Skeletal muscle tissue (tissue), 3 donors: ENCODE measurements at regions not wholly inside any gene's neighbourhood (a gene's known extent, or its start where the extent isn't known, plus 50 kb on each side); places are given as distances from the start of the nearest gene placed in this dataset.

Experiments
- H3K27ac ChIP-seq: one replicate; pipeline ENCODE4 v1.7.0; 2013; ENCODE audit warnings: mild to moderate bottlenecking, low read depth, low read length, inconsistent platforms
- H3K27me3 ChIP-seq, 3 donors: one replicate each; pipeline ENCODE4 v1.7.0; 2013; ENCODE audit warnings: low read length in 3 of 3; ENCODE audit not compliant: control insufficient read depth in 3 of 3, insufficient read depth in 3 of 3
- H3K36me3 ChIP-seq, 3 donors: one replicate each; pipeline ENCODE4 v1.7.0; 2013; ENCODE audit warnings: low read length in 3 of 3; ENCODE audit not compliant: control insufficient read depth in 3 of 3, insufficient read depth in 3 of 3
- H3K4me1 ChIP-seq, 3 donors: one replicate each; pipeline ENCODE4 v1.7.0; 2013; ENCODE audit warnings: low read length in 3 of 3, mild to moderate bottlenecking in 3 of 3; ENCODE audit not compliant: control insufficient read depth in 3 of 3, insufficient read depth in 3 of 3
- H3K4me3 ChIP-seq, 3 donors: one replicate each; pipeline ENCODE4 v1.7.0; 2013; ENCODE audit warnings: low read length in 3 of 3
- H3K9ac ChIP-seq, 3 donors: one replicate each; pipeline ENCODE4 v1.7.0; 2013; ENCODE audit warnings: low read length in 3 of 3, mild to moderate bottlenecking in 3 of 3, moderate library complexity in 2 of 3, low read depth in 1 of 3
- H3K9me3 ChIP-seq, 3 donors: one replicate each; pipeline ENCODE4 v1.7.0; 2013; ENCODE audit warnings: low read length in 3 of 3; ENCODE audit not compliant: control insufficient read depth in 3 of 3
- donor health status: Osteomylitis.

DNA sequence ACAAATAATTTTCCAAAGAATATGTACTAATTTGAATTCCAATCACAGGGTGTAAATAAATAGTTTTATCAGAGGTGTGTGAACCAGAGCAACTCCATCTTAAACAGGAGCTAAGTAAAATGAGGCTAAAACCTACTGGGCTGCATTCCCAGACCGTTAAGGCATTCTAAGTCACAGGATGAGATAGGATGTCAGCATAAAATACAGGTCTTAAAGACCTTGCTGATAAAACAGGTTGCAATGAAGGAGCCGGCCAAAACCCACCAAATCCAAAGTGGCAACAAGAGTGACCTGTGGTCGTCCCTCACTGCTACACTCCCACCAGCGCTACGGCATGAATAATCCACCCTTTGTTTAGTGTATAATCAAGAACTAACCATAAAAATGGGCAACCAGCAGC lies 291.7 kb upstream of the SEMA3D start:
- no peaks in the 10 kb centered on the region for H3K36me3 ChIP-seq
- H3K27me3 ChIP-seq, result no peaks in the 10 kb centered on the region
- no peaks in the 10 kb centered on the region for H3K4me1 ChIP-seq
- H3K4me3 ChIP-seq, result no peak overlapping the region
- H3K9ac ChIP-seq, result no peak overlapping the region
- no peak overlapping the region for H3K27ac ChIP-seq
- H3K9me3 ChIP-seq, result no peaks in the 10 kb centered on the region

DNA sequence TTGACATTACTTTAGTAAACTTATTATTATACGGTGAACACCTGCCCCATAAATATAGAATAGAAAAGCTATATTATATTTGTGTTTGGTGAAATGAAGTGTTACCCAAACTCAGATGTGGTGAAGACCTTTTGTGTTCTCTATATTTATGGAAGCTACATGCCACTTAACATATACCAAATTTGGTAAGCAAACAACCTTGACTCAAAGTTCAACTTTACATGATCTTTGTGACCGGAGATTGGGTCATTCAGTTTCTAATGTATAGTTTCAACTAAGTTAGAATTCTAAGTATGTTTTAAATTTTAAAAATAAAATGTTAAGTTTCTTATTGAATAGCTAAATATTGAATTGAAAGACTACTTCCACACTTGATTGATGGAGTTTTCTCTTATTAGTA lies 288.6 kb upstream of the SEMA3D start:
- Histone ChIP-seq H3K9ac (no peak overlapping the region), H3K4me3 (no peak overlapping the region), H3K36me3 (no peaks in the 10 kb centered on the region), H3K27me3 (no peaks in the 10 kb centered on the region), H3K9me3 (no peaks in the 10 kb centered on the region), H3K27ac (no peak overlapping the region), H3K4me1 (no peaks in the 10 kb centered on the region)

DNA sequence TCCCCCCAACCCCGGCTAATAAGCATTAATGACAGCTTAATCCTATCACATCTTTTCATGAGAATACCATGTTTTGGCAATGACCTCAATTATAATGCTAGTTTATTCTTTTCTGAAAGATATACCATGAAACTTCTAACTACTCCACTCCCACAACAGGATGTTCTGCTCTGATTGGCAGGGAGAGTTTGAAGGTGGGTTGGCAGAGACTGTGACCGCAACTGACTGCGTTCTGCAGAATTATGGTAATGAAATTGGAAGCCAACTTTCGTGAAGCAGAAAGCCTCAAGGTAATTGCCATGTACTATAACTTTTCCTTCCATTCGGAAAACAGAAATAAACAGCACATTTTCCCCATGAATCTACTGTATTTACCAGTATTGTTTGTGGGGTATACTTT lies 288.2 kb upstream of the SEMA3D start:
- no peaks in the 10 kb centered on the region for H3K4me1 ChIP-seq

DNA sequence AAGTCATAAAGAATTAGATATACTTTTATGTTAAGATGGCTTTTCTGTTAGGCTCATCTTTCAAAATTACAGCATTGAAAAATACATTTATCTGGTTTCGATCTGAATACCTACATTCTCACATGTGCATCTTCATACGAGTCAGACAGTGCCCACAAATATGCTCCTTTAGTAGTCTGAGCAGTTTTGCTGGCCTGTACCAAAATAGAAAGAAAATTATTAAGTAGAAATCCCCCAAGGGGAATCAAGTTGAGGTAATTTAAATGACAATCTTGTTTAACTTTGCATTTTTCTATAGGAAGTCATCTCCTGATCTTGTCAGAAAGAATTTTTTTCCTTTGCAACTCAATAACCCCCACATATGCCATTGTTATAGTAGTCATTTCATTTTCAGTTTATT lies 287.4 kb upstream of the SEMA3D start:
- no peak overlapping the region for H3K27ac ChIP-seq
- no peaks in the 10 kb centered on the region for H3K4me1 ChIP-seq
- H3K9me3 ChIP-seq, result no peaks in the 10 kb centered on the region
- no peaks in the 10 kb centered on the region for H3K36me3 ChIP-seq
- no peak overlapping the region for H3K9ac ChIP-seq
- H3K27me3 ChIP-seq, result no peaks in the 10 kb centered on the region
- no peak overlapping the region for H3K4me3 ChIP-seq

More for the DNA sequence above, 288.2 kb upstream of the SEMA3D start:
- Histone ChIP-seq H3K36me3 (no peaks in the 10 kb centered on the region), H3K4me3 (no peak overlapping the region), H3K27ac (no peak overlapping the region), H3K9me3 (no peaks in the 10 kb centered on the region), H3K9ac (no peak overlapping the region), H3K27me3 (no peaks in the 10 kb centered on the region)

DNA sequence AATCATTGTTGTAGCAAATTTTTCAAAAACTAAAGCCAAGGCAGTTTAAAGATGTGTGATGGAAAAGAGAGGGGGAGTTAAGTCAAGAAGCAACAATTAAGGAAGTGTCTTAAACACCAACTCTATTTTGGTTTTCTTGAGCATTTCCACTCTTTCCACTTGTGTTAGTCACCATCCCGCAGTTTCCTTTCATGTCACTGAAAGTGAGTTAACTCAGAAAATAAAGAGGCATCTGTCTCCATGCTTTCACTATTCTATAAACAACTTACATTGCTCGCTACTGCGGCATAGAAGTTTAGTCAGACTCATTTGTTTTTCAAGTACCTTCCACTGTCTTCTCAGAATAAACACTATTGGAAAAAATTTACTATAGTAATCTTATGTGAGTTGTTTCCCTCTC lies 284.9 kb upstream of the SEMA3D start:
- Histone ChIP-seq H3K4me1 (no peaks in the 10 kb centered on the region), H3K36me3 (no peaks in the 10 kb centered on the region), H3K4me3 (no peak overlapping the region), H3K27ac (no peak overlapping the region), H3K9ac (no peak overlapping the region), H3K9me3 (no peaks in the 10 kb centered on the region), H3K27me3 (no peaks in the 10 kb centered on the region)

DNA sequence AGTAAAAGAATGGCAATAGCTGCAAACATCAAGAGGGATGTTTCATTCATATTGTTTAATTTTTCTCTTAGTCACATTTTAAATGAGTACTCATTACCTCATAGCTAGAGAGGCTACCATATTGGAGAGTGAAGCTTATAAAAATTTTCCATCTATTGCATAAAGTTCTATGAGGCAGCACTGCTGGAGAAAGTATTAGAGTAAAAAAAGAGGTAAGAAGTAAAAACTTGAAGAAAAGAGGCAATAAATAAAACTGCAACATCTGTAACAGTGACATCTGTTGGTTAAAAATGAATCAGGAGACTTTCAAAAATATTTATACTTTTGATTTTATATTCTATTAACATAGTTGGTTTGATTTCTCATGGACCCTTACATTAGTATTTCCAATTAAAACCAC lies 284.5 kb upstream of the SEMA3D start:
- no peak overlapping the region for H3K27ac ChIP-seq
- H3K4me1 ChIP-seq, result no peaks in the 10 kb centered on the region
- H3K27me3 ChIP-seq, result no peaks in the 10 kb centered on the region

DNA sequence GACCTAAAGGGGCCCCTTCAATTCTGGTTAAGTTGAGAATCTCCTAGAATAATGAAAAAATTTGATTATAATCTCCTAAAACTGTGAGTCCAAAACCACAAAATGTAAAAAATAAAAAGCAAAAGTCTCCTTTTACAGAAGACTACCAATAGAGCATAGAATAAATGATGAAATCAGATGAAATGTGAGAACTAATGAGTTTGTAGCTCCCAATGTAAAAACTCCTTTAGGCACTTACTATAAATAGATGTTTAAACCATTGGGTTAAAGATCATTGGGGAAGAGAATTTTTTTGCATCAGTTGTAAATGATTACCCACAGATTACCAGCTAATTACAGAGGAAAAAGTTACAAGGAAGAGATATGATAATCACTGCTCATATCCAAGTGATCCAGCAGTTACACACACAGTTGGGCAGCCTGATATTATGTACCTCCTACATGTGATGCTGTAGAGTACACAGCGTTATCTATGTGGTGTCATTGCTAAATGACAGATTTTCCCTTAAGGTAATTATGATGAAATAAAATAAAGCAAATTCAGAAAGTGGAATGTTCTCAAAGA lies 282.7 kb upstream of the SEMA3D start:
- Histone ChIP-seq H3K27ac (no peak overlapping the region), H3K9ac (no peak overlapping the region), H3K36me3 (no peaks in the 10 kb centered on the region), H3K4me3 (no peak overlapping the region), H3K9me3 (no peaks in the 10 kb centered on the region), H3K27me3 (no peaks in the 10 kb centered on the region), H3K4me1 (no peaks in the 10 kb centered on the region)

More for the DNA sequence above, 284.5 kb upstream of the SEMA3D start:
- Histone ChIP-seq H3K4me3 (no peak overlapping the region), H3K9ac (no peak overlapping the region), H3K36me3 (no peaks in the 10 kb centered on the region), H3K9me3 (no peaks in the 10 kb centered on the region)

DNA sequence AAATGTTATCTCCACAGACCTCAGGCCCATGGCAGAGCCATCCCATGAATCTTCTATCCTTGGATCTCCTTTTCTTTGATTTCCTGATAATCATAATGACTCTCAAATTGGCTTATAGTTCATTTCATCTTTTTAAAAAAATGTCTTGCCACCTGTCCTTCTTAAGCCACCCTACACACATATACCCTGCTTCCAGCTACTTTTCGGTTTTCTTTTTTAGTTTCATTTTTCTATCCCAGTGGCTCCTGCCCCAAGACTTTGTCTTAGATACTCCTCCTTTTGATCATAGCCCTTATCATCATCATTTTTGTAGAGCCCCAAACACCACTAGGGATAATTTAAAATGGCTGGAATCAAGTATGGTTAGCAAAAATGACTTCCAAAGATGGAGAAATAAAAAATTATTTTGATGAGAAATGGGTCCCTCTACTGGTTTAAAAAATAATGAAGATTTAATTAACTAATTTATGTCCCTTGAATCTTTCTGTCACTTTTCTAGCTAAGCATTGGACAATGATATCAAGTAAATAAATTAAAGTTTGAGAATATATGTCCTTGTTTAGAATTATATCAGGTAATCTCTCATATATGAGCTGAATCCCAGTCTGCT lies 277.3 kb upstream of the SEMA3D start:
- Histone ChIP-seq H3K9me3 (no peaks in the 10 kb centered on the region), H3K4me3 (no peak overlapping the region), H3K27ac (no peak overlapping the region), H3K27me3 (no peaks in the 10 kb centered on the region), H3K36me3 (no peaks in the 10 kb centered on the region), H3K9ac (no peak overlapping the region), H3K4me1 (no peaks in the 10 kb centered on the region)

DNA sequence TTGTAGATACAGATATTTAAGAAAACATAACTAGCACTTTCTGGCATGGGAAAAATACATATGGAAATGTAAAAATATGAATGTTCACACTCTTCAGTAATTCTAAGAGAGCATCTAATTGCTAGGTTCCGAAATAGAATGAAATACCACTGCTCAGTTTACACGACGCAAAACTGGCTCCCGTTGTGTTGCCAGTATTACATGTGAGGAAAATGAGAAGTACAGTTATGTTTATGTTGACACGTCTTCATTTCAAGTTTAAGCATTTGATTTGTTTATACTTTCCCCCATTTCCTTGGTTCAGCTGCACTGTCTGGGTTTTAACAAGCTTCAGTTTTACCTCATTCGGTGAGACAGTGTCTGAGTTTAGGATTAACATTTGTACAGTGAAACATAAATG lies 275.8 kb upstream of the SEMA3D start:
- H3K4me1 ChIP-seq, result no peaks in the 10 kb centered on the region
- H3K9me3 ChIP-seq, result no peaks in the 10 kb centered on the region
- H3K9ac ChIP-seq, result no peak overlapping the region
- no peak overlapping the region for H3K27ac ChIP-seq
- H3K36me3 ChIP-seq, result no peaks in the 10 kb centered on the region
- H3K4me3 ChIP-seq, result no peak overlapping the region
- no peaks in the 10 kb centered on the region for H3K27me3 ChIP-seq

DNA sequence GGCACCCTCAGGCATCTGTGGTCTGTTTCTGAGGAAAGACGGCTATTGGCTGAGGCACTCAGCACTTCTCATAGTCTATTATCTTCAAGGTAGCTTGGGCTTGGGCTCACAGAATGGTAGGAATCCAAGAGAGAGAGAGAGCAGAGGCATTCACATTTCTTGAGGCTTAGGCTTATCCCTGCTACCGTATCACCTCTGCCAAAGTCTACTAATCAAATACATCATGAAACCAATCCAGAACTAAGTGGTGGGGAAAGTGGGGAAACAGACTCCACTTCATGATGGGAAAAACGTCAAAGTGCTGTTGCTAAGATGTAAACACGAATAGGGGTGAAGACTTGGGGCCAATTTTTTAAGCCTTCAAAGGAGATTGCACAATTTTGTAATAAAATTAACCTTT lies 271.1 kb upstream of the SEMA3D start:
- Histone ChIP-seq H3K9me3 (no peaks in the 10 kb centered on the region), H3K36me3 (no peaks in the 10 kb centered on the region), H3K27ac (no peak overlapping the region), H3K4me1 (no peaks in the 10 kb centered on the region), H3K27me3 (no peaks in the 10 kb centered on the region), H3K4me3 (no peak overlapping the region), H3K9ac (no peak overlapping the region)
